H9 (cell line): ENCODE measurements at regions not wholly inside any gene's neighbourhood (a gene's known extent, or its start where the extent isn't known, plus 50 kb on each side); places are given as distances from the start of the nearest gene placed in this dataset.

Experiments used
- DNase-seq: peaks from one replicate; pipeline ENCODE4 v3.0.0-alpha.2; 2017
- H2AFZ ChIP-seq: one replicate; pipeline ENCODE4 v1.6.1; 2013; ENCODE audit warnings: mild to moderate bottlenecking, low read length, control low read depth, moderate library complexity
- H2AK5ac ChIP-seq: 2 replicates; pipeline ENCODE4 v1.6.1; 2013; ENCODE audit warnings: low read length, control low read depth, mixed read lengths; ENCODE audit not compliant: insufficient read length
- H2BK120ac ChIP-seq: one replicate; pipeline ENCODE4 v1.6.1; 2013; ENCODE audit warnings: low read depth, mild to moderate bottlenecking, low read length, control low read depth, inconsistent platforms; ENCODE audit not compliant: poor library complexity, severe bottlenecking
- H2BK12ac ChIP-seq: 2 replicates; pipeline ENCODE4 v1.6.1; 2013; ENCODE audit warnings: low read length, control low read depth, mixed read lengths, low read depth; ENCODE audit not compliant: insufficient read length
- H2BK15ac ChIP-seq: 2 replicates; pipeline ENCODE4 v1.6.1; 2013; ENCODE audit warnings: low read depth, low read length, control low read depth
- H2BK20ac ChIP-seq: one replicate; pipeline ENCODE4 v1.6.1; 2013; ENCODE audit warnings: low read depth, mild to moderate bottlenecking, low read length, control low read depth, inconsistent platforms; ENCODE audit not compliant: poor library complexity, severe bottlenecking
- H2BK5ac ChIP-seq: 2 replicates; pipeline ENCODE4 v1.6.1; 2013; ENCODE audit warnings: low read length, control low read depth, mixed read lengths; ENCODE audit not compliant: insufficient read length
- H3K14ac ChIP-seq: 2 replicates; pipeline ENCODE4 v1.6.1; 2013; ENCODE audit warnings: low read length, control low read depth; ENCODE audit not compliant: insufficient read depth
- H3K18ac ChIP-seq: 2 replicates; pipeline ENCODE4 v1.6.1; 2013; ENCODE audit warnings: low read depth, mild to moderate bottlenecking, mixed read lengths, low read length, control low read depth; ENCODE audit not compliant: insufficient read length
- H3K23ac ChIP-seq: 2 replicates; pipeline ENCODE4 v1.6.1; 2013; ENCODE audit warnings: low read length, control low read depth, mixed read lengths, low read depth; ENCODE audit not compliant: insufficient read length
- H3K23me2 ChIP-seq: 2 replicates; pipeline ENCODE4 v1.6.1; 2013; ENCODE audit warnings: low read depth, mild to moderate bottlenecking, mixed read lengths, low read length, control low read depth; ENCODE audit not compliant: insufficient read length, poor library complexity, severe bottlenecking
- H3K27ac ChIP-seq: 2 replicates; pipeline ENCODE4 v1.5.1; 2013; ENCODE audit warnings: low read length, control low read depth, mixed read lengths, low read depth; ENCODE audit not compliant: insufficient read length
- H3K27me3 ChIP-seq: 2 replicates; pipeline ENCODE4 v1.6.1; 2013; ENCODE audit warnings: low read length, control low read depth, inconsistent platforms; ENCODE audit not compliant: insufficient read depth
- H3K4ac ChIP-seq: 2 replicates; pipeline ENCODE4 v1.6.1; 2013; ENCODE audit warnings: low read depth, mild to moderate bottlenecking, control low read depth, inconsistent platforms, low read length, moderate library complexity
- H3K4me1 ChIP-seq: 2 replicates; pipeline ENCODE4 v1.6.1; 2013; ENCODE audit warnings: low read length, control low read depth, inconsistent platforms; ENCODE audit not compliant: insufficient read depth
- H3K4me2 ChIP-seq: 2 replicates; pipeline ENCODE4 v1.6.1; 2013; ENCODE audit warnings: low read length, control low read depth, mixed read lengths; ENCODE audit not compliant: insufficient read length, insufficient read depth
- H3K56ac ChIP-seq: 2 replicates; pipeline ENCODE4 v1.6.1; 2013; ENCODE audit warnings: low read depth, mild to moderate bottlenecking, mixed read lengths, low read length, control low read depth; ENCODE audit not compliant: insufficient read length
- H3K79me1 ChIP-seq: 2 replicates; pipeline ENCODE4 v1.6.1; 2013; ENCODE audit warnings: low read depth, mild to moderate bottlenecking, moderate library complexity, low read length, control low read depth, inconsistent platforms; ENCODE audit not compliant: insufficient read depth, poor library complexity, severe bottlenecking
- H3K79me2 ChIP-seq: 2 replicates; pipeline ENCODE4 v1.6.1; 2013; ENCODE audit warnings: low read length, control low read depth, inconsistent platforms; ENCODE audit not compliant: insufficient read depth
- H3K9ac ChIP-seq: 2 replicates; pipeline ENCODE4 v1.6.1; 2013; ENCODE audit warnings: low read length, control low read depth, mixed read lengths; ENCODE audit not compliant: insufficient read length; ENCODE audit errors: extremely low read depth
- H3K9me3 ChIP-seq: one replicate; pipeline ENCODE4 v1.6.1; 2013; ENCODE audit warnings: low read depth, low read length, inconsistent platforms; ENCODE audit not compliant: control insufficient read depth
- H3T11ph ChIP-seq: one replicate; pipeline ENCODE4 v1.6.1; 2013; ENCODE audit warnings: mild to moderate bottlenecking, low read length, control low read depth, inconsistent platforms
- H4K20me1 ChIP-seq: one replicate; pipeline ENCODE4 v1.6.1; 2013; ENCODE audit not compliant: control insufficient read depth, insufficient read length, insufficient read depth
- H4K5ac ChIP-seq: 2 replicates; pipeline ENCODE4 v1.6.1; 2013; ENCODE audit warnings: low read depth, mild to moderate bottlenecking, mixed read lengths, low read length, control low read depth; ENCODE audit not compliant: insufficient read length
- H4K8ac ChIP-seq: replicated peaks from 2 replicates; pipeline ENCODE4 v1.6.1; 2013; ENCODE audit warnings: low read length, control low read depth, mixed read lengths, low read depth; ENCODE audit not compliant: insufficient read length
- H4K91ac ChIP-seq: 2 replicates; pipeline ENCODE4 v1.6.1; 2013; ENCODE audit warnings: low read depth, mild to moderate bottlenecking, moderate library complexity, mixed read lengths, low read length, control low read depth; ENCODE audit not compliant: insufficient read length
- H3K27ac Mint-ChIP-seq, 3 experiments: 2 replicates in 2 of 3; 3 replicates in 1 of 3; pipeline ENCODE4 v1.8.0; 2020 to 2021; ENCODE audit warnings: mixed read lengths in 3 of 3, mild to moderate bottlenecking in 1 of 3, moderate library complexity in 1 of 3
- H3K27me3 Mint-ChIP-seq: 2 replicates; pipeline ENCODE4 v1.8.0; 2021; ENCODE audit warnings: low read depth, mild to moderate bottlenecking, moderate library complexity, mixed read lengths
- H3K36me3 Mint-ChIP-seq, 3 experiments: 2 replicates in 2 of 3; 3 replicates in 1 of 3; pipeline ENCODE4 v1.8.0; 2020 to 2021; ENCODE audit warnings: low read depth in 3 of 3, mixed read lengths in 3 of 3; ENCODE audit not compliant: insufficient read depth in 1 of 3
- H3K4me1 Mint-ChIP-seq, 2 experiments: 2 replicates each; pipeline ENCODE4 v1.8.0; 2020; ENCODE audit warnings: mixed read lengths in 2 of 2
- H3K4me3 Mint-ChIP-seq, 2 experiments: 2 replicates in 1 of 2; 3 replicates in 1 of 2; pipeline ENCODE4 v1.8.0; 2020 to 2021; ENCODE audit warnings: mild to moderate bottlenecking in 2 of 2, mixed read lengths in 2 of 2, moderate library complexity in 1 of 2
- H3K9me3 Mint-ChIP-seq, 2 experiments: 2 replicates in 1 of 2; 3 replicates in 1 of 2; pipeline ENCODE4 v1.8.0; 2020; ENCODE audit warnings: mild to moderate bottlenecking in 2 of 2, mixed read lengths in 2 of 2, moderate library complexity in 1 of 2
- CTCF ChIP-seq: fragments of 200-600 bp; sonication (generic); conservative IDR thresholded peaks from 3 replicates; pipeline ENCODE4 v1.8.0; 2021; ENCODE audit warnings: antibody characterized with exemption, mild to moderate bottlenecking

GRCh38 chr2:65668744-65669143 lies 236.3 kb upstream of the SPRED2 start:
- Histone ChIP-seq H3K79me2 (no peaks in the 10 kb centered on the region), H4K8ac (no peak overlapping the region), H3K56ac (no peak overlapping the region), H3K4me1 (no peaks in the 10 kb centered on the region; the same call in 1 of the 2 replicates), H3K79me1 (no peaks in the 10 kb centered on the region), H3K23ac (no peak overlapping the region), H3T11ph (no peak overlapping the region), H2BK20ac (no peak overlapping the region), H3K9ac (no peak overlapping the region), H4K91ac (no peak overlapping the region), H3K27me3 (no peaks in the 10 kb centered on the region), H3K23me2 (no peaks in the 10 kb centered on the region), H3K27ac (no peak overlapping the region), H4K5ac (no peak overlapping the region), H2BK5ac (no peak overlapping the region), H4K20me1 (no peaks in the 10 kb centered on the region), H3K4ac (no peak overlapping the region), H3K9me3 (peaks cover 10% of the 10 kb centered on the region), H3K4me2 (no peak overlapping the region), H3K14ac (no peak overlapping the region), H2BK12ac (no peak overlapping the region), H2BK120ac (no peak overlapping the region), H2BK15ac (no peak overlapping the region), H3K18ac (no peak overlapping the region), H2AK5ac (no peak overlapping the region), H2AFZ (no peak overlapping the region)
- H3K4me1 Mint-ChIP-seq, result no peaks in the 10 kb centered on the region
- DNase-seq, result no peak
- H3K9me3 Mint-ChIP-seq, result peaks cover 18 to 26% of the 10 kb centered on the region in 2 experiments
- no peak for TF ChIP-seq CTCF
- no peak overlapping the region for H3K4me3 Mint-ChIP-seq
- H3K27me3 Mint-ChIP-seq, result peaks cover 5% of the 10 kb centered on the region
- no peak overlapping the region for H3K27ac Mint-ChIP-seq
- peaks cover 4 to 26% (median 12%) of the 10 kb centered on the region in 3 experiments; a peak in 6 of 7 replicates for H3K36me3 Mint-ChIP-seq
